H1 (cell line): ENCODE measurements at regions not wholly inside any gene's neighbourhood (a gene's known extent, or its start where the extent isn't known, plus 50 kb on each side); places are given as distances from the start of the nearest gene placed in this dataset.

Experiments
- CTBP2 ChIP-seq: IDR thresholded peaks from 2 replicates; pipeline ENCODE4 v1.7.0; 2011; ENCODE audit warnings: borderline replicate concordance, mild to moderate bottlenecking, moderate library complexity, mixed read lengths, low read length; ENCODE audit not compliant: insufficient read depth, insufficient read length

DNA sequence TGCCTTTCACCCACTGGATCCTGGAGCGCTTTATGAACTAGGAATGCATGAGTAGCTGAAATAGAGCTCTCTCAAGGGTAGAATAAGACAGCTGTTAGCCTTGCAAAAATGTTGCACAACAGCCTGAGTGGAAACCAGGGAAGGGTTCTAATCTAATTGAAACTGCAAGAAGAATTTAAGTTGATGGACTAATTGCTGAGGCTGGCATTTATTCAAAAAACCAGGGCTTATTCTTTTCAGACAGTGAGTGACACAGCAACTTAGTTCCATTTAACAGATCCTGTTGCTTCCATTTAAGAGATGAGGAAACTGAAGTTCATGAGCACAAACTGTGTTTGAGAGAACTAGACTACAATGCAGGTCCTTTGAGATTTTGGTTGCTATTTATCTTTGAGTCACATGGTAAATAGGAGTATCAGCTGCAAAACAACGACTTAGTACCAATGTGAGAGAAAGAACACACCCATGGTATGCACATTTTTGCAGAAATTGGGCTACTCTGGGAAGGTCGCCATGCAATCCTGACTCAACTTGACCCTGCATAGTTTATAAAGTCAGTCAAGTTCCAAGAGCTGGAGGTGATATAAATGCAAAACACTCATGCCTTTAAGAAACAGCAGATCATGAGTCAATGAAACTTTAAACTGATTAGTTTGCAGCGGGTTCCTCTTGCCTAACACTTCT lies 76.4 kb upstream of the PARD3B start (continued):
- no peak for TF ChIP-seq CTBP2
- TF ChIP-seq, all 59 proteins: peak for 0
